GM12878 (cell line): ENCODE measurements at regions not wholly inside any gene's neighbourhood (a gene's known extent, or its start where the extent isn't known, plus 50 kb on each side); places are given as distances from the start of the nearest gene placed in this dataset.

Experiments
- ATAC-seq: fragments of 200-7000 bp; cut with Tn5 transposase; 3 replicates; pipeline ENCODE4 v1.9.1; 2020; ENCODE audit warnings: mild to moderate bottlenecking, moderate library complexity
- BruUV-seq: library from RNA; stranded (reverse); fragments of 400-500 nt; replicated peaks from 2 replicates; lab custom pipeline; 2021; lab: Mats Ljungman, UMichigan
- CTCF ChIA-PET: fragments of 300-600 bp; sonication (Branson Sonifier 250); formaldehyde crosslinking; extraction: SDS; loops from one replicate; lab custom pipeline; 2021; ENCODE audit warnings: inconsistent platforms; lab: Yijun Ruan, JAX
- POLR2A ChIA-PET: fragments of 350-600 bp; formaldehyde crosslinking; extraction: SDS; loops from one replicate; lab custom pipeline; 2021; ENCODE audit warnings: inconsistent platforms; lab: Charles Lee
- RAD21 ChIA-PET: fragments of 300-600 bp; sonication (Branson Sonifier 250); formaldehyde crosslinking; loops from one replicate; lab custom pipeline; 2023; ENCODE audit warnings: antibody characterized with exemption; ENCODE audit not compliant: unreplicated experiment; lab: Charles Lee
- SMC1A ChIA-PET: fragments of 300-600 bp; sonication (Branson Sonifier 250); formaldehyde crosslinking; loops from one replicate; lab custom pipeline; 2023; ENCODE audit not compliant: unreplicated experiment, uncharacterized antibody; lab: Charles Lee
- DNase-seq: peaks from one replicate; pipeline ENCODE4 v3.0.0-alpha.2; 2011; ENCODE audit warnings: low read depth, low spot score
- FAIRE-seq: peaks from 3 replicates; lab custom pipeline; 2011; peaks lifted over from hg19 to GRCh38; lab: Jason Lieb, UNC
- H2AFZ ChIP-seq: 2 replicates; pipeline ENCODE4 v1.6.0; 2011; ENCODE audit warnings: low read depth, low read length, control low read depth; ENCODE audit not compliant: control insufficient read depth
- H3K27ac ChIP-seq: 2 replicates; pipeline ENCODE4 v1.5.1; 2011; ENCODE audit warnings: control low read depth; ENCODE audit not compliant: control insufficient read depth, insufficient read depth
- H3K27me3 ChIP-seq, 2 experiments: replicated peaks in 1 of 2; 2 replicates each; pipeline versions ENCODE4 v1.6.0 to v1.6.1; 2011; ENCODE audit warnings: low read length in 1 of 2; ENCODE audit not compliant: control insufficient read depth in 2 of 2, insufficient read depth in 2 of 2
- H3K36me3 ChIP-seq, 2 experiments: 2 replicates each; pipeline ENCODE4 v1.5.1; 2011; ENCODE audit warnings: low read length in 1 of 2; ENCODE audit not compliant: control insufficient read depth in 2 of 2, insufficient read depth in 2 of 2
- H3K4me1 ChIP-seq: 2 replicates; pipeline ENCODE4 v1.6.1; 2011; ENCODE audit warnings: mild to moderate bottlenecking, low read length, moderate library complexity, mixed read lengths; ENCODE audit not compliant: control insufficient read depth, insufficient read depth
- H3K4me2 ChIP-seq: 2 replicates; pipeline ENCODE4 v1.6.0; 2011; ENCODE audit warnings: control low read depth; ENCODE audit not compliant: control insufficient read depth, insufficient read depth
- H3K4me3 ChIP-seq: fragments of 200-600 bp; sonication (generic); 2 replicates; pipeline ENCODE4 v1.5.1; 2016
- H3K79me2 ChIP-seq: 2 replicates; pipeline ENCODE4 v1.6.0; 2011; ENCODE audit warnings: low read length; ENCODE audit not compliant: control insufficient read depth, insufficient read depth
- H3K9ac ChIP-seq: 2 replicates; pipeline ENCODE4 v1.8.0; 2011; ENCODE audit warnings: low read length, control low read depth, mixed read lengths; ENCODE audit not compliant: control insufficient read depth, insufficient read depth
- H3K9me3 ChIP-seq: replicated peaks from 3 replicates; pipeline ENCODE4 v1.5.1; 2011; ENCODE audit warnings: mild to moderate bottlenecking, low read length; ENCODE audit not compliant: control insufficient read depth, insufficient read depth
- H4K20me1 ChIP-seq: 2 replicates; pipeline ENCODE4 v1.6.0; 2011; ENCODE audit not compliant: control insufficient read depth, insufficient read depth
- FOXK2 ChIP-seq: fragments of 450-650 bp; IDR thresholded peaks from 2 replicates; pipeline ENCODE4 v1.6.1; 2017; ENCODE audit warnings: mild to moderate bottlenecking, moderate library complexity
- GATAD2B ChIP-seq: fragments of 450-650 bp; conservative IDR thresholded peaks from 2 replicates; pipeline ENCODE4 v1.6.1; 2017; ENCODE audit warnings: low read depth, mild to moderate bottlenecking, moderate library complexity
- HDGF ChIP-seq: fragments of 450-650 bp; IDR thresholded peaks from 2 replicates; pipeline ENCODE4 v1.6.1; 2016; ENCODE audit warnings: antibody characterized with exemption
- IKZF1 ChIP-seq: fragments of 450-650 bp; conservative IDR thresholded peaks from 2 replicates; pipeline ENCODE4 v1.6.1; 2017; ENCODE audit warnings: antibody characterized with exemption, mild to moderate bottlenecking
- MLLT1 ChIP-seq: fragments of 450-650 bp; IDR thresholded peaks from 2 replicates; pipeline ENCODE4 v1.6.1; 2016; ENCODE audit warnings: mild to moderate bottlenecking
- SKIL ChIP-seq: fragments of 450-650 bp; IDR thresholded peaks from 2 replicates; pipeline ENCODE4 v1.6.1; 2017; ENCODE audit warnings: mild to moderate bottlenecking, low read depth, inconsistent platforms; ENCODE audit not compliant: poor library complexity, severe bottlenecking
- ZZZ3 ChIP-seq: IDR thresholded peaks from 2 replicates; pipeline ENCODE4 v1.6.1; 2011; ENCODE audit warnings: low read depth; ENCODE audit not compliant: control insufficient read depth, insufficient read length
- WGBS: methylation state at CpG from one replicate; pipeline ENCODE4 v1.1.6; 2016; ENCODE audit warnings: low lambda C conversion rate; ENCODE audit not compliant: insufficient replicate concordance, insufficient coverage; ENCODE audit errors: missing lambda C conversion rate; 5-methylcytosine and 5-hydroxymethylcytosine counted together
- in situ Hi-C: fragments of 300-500 bp; cut with MboI; formaldehyde crosslinking; loops from 9 replicates; pipeline ENCODE4 v1.14.3; 2018; ENCODE audit warnings: mixed read lengths
- intact Hi-C: fragments of 100-400 bp; cut with micrococcal nuclease; formaldehyde crosslinking; loops from one replicate; pipeline ENCODE4 v1.14.2; 2022; ENCODE audit not compliant: unreplicated experiment

DNA sequence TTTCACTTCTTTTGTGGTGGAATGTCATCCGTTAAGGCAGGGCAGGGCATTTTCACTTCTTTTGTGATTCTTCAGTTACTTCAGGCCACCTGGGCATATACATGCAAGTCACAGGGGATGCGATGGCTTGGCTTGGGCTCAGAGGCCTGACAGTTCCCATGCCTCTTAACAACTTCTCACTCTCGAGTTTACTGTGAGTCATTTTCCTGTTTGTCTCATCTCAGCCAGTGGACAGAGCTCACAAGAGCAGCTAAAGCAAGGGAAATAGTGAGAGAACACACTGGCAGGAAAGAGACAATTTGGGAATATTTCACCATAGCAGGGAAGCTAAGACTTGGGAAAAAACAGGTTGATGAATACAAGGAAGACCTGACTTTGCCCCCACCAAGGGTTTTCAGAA, 1275.7 kb downstream of the NLGN4Y start:
- intact Hi-C loops (no loop called here), in situ Hi-C loops (no loop called here)
- Histone ChIP-seq H3K36me3 (no peaks in the 10 kb centered on the region), H3K9me3 (no peaks in the 10 kb centered on the region), H3K79me2 (no peaks in the 10 kb centered on the region), H3K4me3 (no peak overlapping the region), H3K4me1 (no peaks in the 10 kb centered on the region), H3K9ac (no peak overlapping the region), H2AFZ (no peak overlapping the region), H3K27me3 (no peaks in the 10 kb centered on the region), H3K4me2 (no peak overlapping the region), H4K20me1 (no peaks in the 10 kb centered on the region), H3K27ac (no peak overlapping the region)
- ATAC-seq (no peak), FAIRE-seq (no peak), DNase-seq (no peak)
- TF ChIP-seq MLLT1 = no peak
- TF ChIP-seq ZZZ3 = no peak
- no peak for TF ChIP-seq HDGF
- TF ChIP-seq IKZF1 = no peak
- ChIA-PET POLR2A (no interaction called here), SMC1A (no interaction called here), RAD21 (no interaction called here), CTCF (no interaction called here)
- no CpG with 5 or more reads among the region's 3 CpGs for WGBS
- BruUV-seq = no TSS peak

DNA sequence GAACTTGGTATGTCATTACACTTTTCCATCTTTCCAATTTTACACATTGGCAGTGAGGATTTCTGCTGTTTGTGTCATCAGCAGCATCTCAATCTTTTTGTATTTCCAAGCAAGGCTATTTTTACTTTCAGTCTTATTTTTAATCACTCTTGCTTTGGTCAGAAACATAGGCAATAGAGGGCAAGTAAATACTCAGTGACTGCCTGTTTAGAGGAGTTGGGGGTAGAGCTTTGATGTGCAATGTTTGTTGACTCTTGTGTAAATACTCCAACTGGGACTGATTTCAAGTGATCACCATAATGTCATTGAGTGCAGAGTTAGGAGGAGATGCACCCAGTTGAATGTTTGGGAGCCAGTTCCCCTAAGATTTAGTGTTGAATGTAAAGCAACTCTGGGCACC, 1281.7 kb downstream of the NLGN4Y start:
- DNase-seq (no peak), ATAC-seq (no peak), FAIRE-seq (no peak)
- no TSS peak for BruUV-seq
- SMC1A ChIA-PET = no interaction called here
- Histone ChIP-seq H3K79me2 (no peaks in the 10 kb centered on the region), H3K27me3 (no peaks in the 10 kb centered on the region), H3K9me3 (no peaks in the 10 kb centered on the region), H3K27ac (no peak overlapping the region), H3K4me1 (no peaks in the 10 kb centered on the region), H3K4me2 (no peak overlapping the region), H3K36me3 (no peaks in the 10 kb centered on the region), H3K9ac (no peak overlapping the region), H4K20me1 (no peaks in the 10 kb centered on the region), H2AFZ (no peak overlapping the region), H3K4me3 (no peak overlapping the region)
- TF ChIP-seq SKIL (no peak), GATAD2B (no peak), FOXK2 (no peak)
- RAD21 ChIA-PET = no interaction called here
- POLR2A ChIA-PET = no interaction called here
- CTCF ChIA-PET = no interaction called here
- intact Hi-C loops = no loop called here
- in situ Hi-C loops = no loop called here
